H1 (cell line): ENCODE measurements at regions not wholly inside any gene's neighbourhood (a gene's known extent, or its start where the extent isn't known, plus 50 kb on each side); places are given as distances from the start of the nearest gene placed in this dataset.

Experiments used
- CTCF ChIA-PET: fragments of 300-600 bp; sonication (Branson Sonifier 250); formaldehyde crosslinking; loops from one replicate; lab custom pipeline; 2021; ENCODE audit not compliant: partially characterized antibody; lab: Charles Lee
- POLR2A ChIA-PET: fragments of 300-600 bp; sonication (Branson Sonifier 250); formaldehyde crosslinking; loops from one replicate; lab custom pipeline; 2021; ENCODE audit warnings: inconsistent platforms; ENCODE audit not compliant: partially characterized antibody; lab: Charles Lee
- DNase-seq, 2 experiments: peaks; one replicate each; pipeline versions ENCODE4 v3.0.0 to v3.0.0-alpha.2; 2010 to 2022; ENCODE audit warnings: low spot score in 2 of 2, low read depth in 1 of 2, mixed read lengths in 1 of 2
- FAIRE-seq: peaks from 2 replicates; lab custom pipeline; 2011; peaks lifted over from hg19 to GRCh38; lab: Jason Lieb, UNC
- H2AFZ ChIP-seq: 2 replicates; pipeline ENCODE4 v1.8.1; 2012; ENCODE audit warnings: low read length, inconsistent platforms
- H2AK5ac ChIP-seq: 2 replicates; pipeline ENCODE4 v1.6.1; 2013; ENCODE audit warnings: low read depth, low read length
- H2BK120ac ChIP-seq: replicated peaks from 2 replicates; pipeline ENCODE3; 2013; ENCODE audit warnings: low read depth, low read length, inconsistent platforms
- H2BK12ac ChIP-seq: 2 replicates; pipeline ENCODE4 v1.6.1; 2013; ENCODE audit warnings: low read depth, low read length
- H2BK15ac ChIP-seq: 2 replicates; pipeline ENCODE4 v1.6.1; 2013; ENCODE audit warnings: low read length
- H2BK20ac ChIP-seq: 2 replicates; pipeline ENCODE4 v1.6.1; 2013; ENCODE audit warnings: low read length
- H2BK5ac ChIP-seq: 2 replicates; pipeline ENCODE4 v1.6.1; 2013; ENCODE audit warnings: low read depth, low read length
- H3K14ac ChIP-seq: 2 replicates; pipeline ENCODE4 v1.6.1; 2013; ENCODE audit warnings: inconsistent platforms; ENCODE audit not compliant: insufficient read length
- H3K18ac ChIP-seq: 2 replicates; pipeline ENCODE4 v1.6.1; 2013; ENCODE audit warnings: low read length; ENCODE audit errors: extremely low read depth
- H3K23ac ChIP-seq: 2 replicates; pipeline ENCODE4 v1.6.1; 2013; ENCODE audit warnings: inconsistent platforms; ENCODE audit not compliant: insufficient read length
- H3K23me2 ChIP-seq: 2 replicates; pipeline ENCODE4 v1.6.1; 2013; ENCODE audit warnings: low read depth, low read length
- H3K27ac ChIP-seq: 2 replicates; pipeline ENCODE4 v1.6.1; 2011; ENCODE audit warnings: low read depth, low read length, inconsistent platforms
- H3K27me3 ChIP-seq, 4 experiments: replicated peaks in 1 of 4; 1 replicate in 1 of 4; 2 replicates in 3 of 4; pipeline versions ENCODE4 v1.6.1 to v1.8.1; 2011 to 2013; ENCODE audit warnings: low read length in 3 of 4, mild to moderate bottlenecking in 3 of 4, inconsistent platforms in 2 of 4, mixed read lengths in 2 of 4, moderate library complexity in 1 of 4; ENCODE audit not compliant: control insufficient read depth in 3 of 4, insufficient read depth in 3 of 4; ENCODE audit errors: extremely low read depth in 1 of 4
- H3K36me3 ChIP-seq, 4 experiments: 2 replicates each; pipeline versions ENCODE4 v1.6.1 to v1.8.1; 2011 to 2013; ENCODE audit warnings: mild to moderate bottlenecking in 4 of 4, low read length in 3 of 4, moderate library complexity in 2 of 4, control low read depth in 1 of 4, inconsistent platforms in 1 of 4; ENCODE audit not compliant: insufficient read depth in 4 of 4, control insufficient read depth in 2 of 4
- H3K4ac ChIP-seq: replicated peaks from 2 replicates; pipeline ENCODE3; 2013; ENCODE audit warnings: low read length, low read depth, mixed read lengths, inconsistent platforms; ENCODE audit not compliant: insufficient read length
- H3K4me1 ChIP-seq, 4 experiments: replicated peaks in 1 of 4; 1 replicate in 1 of 4; 2 replicates in 3 of 4; pipeline versions ENCODE4 v1.6.1 to v1.8.1; 2011 to 2013; ENCODE audit warnings: low read length in 3 of 4, inconsistent platforms in 2 of 4, mixed read lengths in 1 of 4; ENCODE audit not compliant: insufficient read depth in 4 of 4, control insufficient read depth in 3 of 4
- H3K4me2 ChIP-seq, 2 experiments: 2 replicates each; pipeline versions ENCODE4 v1.6.1 to v1.8.1; 2011 to 2013; ENCODE audit warnings: low read depth in 2 of 2, low read length in 2 of 2, control low read depth in 1 of 2, inconsistent platforms in 1 of 2, mild to moderate bottlenecking in 1 of 2; ENCODE audit not compliant: insufficient read depth in 1 of 2
- H3K4me3 ChIP-seq, 4 experiments: fragments of 200-600, 300-600 bp in 1 of 4; sonication (generic), shearing (Covaris generic), sonication (Bioruptor Twin) in 1 of 4; 2 replicates each; pipeline versions ENCODE4 v1.5.1 to v1.8.1; 2011 to 2016; ENCODE audit warnings: low read length in 4 of 4, low read depth in 3 of 4, control low read depth in 2 of 4, inconsistent platforms in 2 of 4, mild to moderate bottlenecking in 2 of 4, mixed read lengths in 1 of 4, moderate library complexity in 1 of 4; ENCODE audit not compliant: insufficient read depth in 2 of 4; ENCODE audit errors: extremely low read depth in 1 of 4
- H3K56ac ChIP-seq: replicated peaks from 2 replicates; pipeline ENCODE3; 2013; ENCODE audit warnings: low read depth, mild to moderate bottlenecking, mixed read lengths, low read length, inconsistent platforms; ENCODE audit not compliant: insufficient read length
- H3K79me1 ChIP-seq: 2 replicates; pipeline ENCODE4 v1.6.1; 2013; ENCODE audit warnings: low read depth, low read length, control low read depth
- H3K79me2 ChIP-seq, 2 experiments: 2 replicates each; pipeline versions ENCODE4 v1.6.1 to v1.8.1; 2012 to 2013; ENCODE audit warnings: low read length in 2 of 2, mild to moderate bottlenecking in 2 of 2, inconsistent platforms in 1 of 2; ENCODE audit not compliant: insufficient read depth in 2 of 2, control insufficient read depth in 1 of 2
- H3K9ac ChIP-seq, 4 experiments: replicated peaks in 1 of 4; 1 replicate in 1 of 4; 2 replicates in 3 of 4; pipeline versions ENCODE4 v1.6.1 to v1.8.1; 2011 to 2013; ENCODE audit warnings: low read depth in 3 of 4, low read length in 3 of 4, control low read depth in 2 of 4, mild to moderate bottlenecking in 2 of 4, moderate library complexity in 2 of 4, inconsistent platforms in 1 of 4; ENCODE audit errors: extremely low read depth in 1 of 4
- H3K9me3 ChIP-seq, 2 experiments: 2 replicates each; pipeline versions ENCODE4 v1.6.1 to v1.8.1; 2012 to 2013; ENCODE audit warnings: mild to moderate bottlenecking in 2 of 2, moderate library complexity in 2 of 2, control low read depth in 1 of 2, inconsistent platforms in 1 of 2, low read depth in 1 of 2, low read length in 1 of 2, mixed read lengths in 1 of 2; ENCODE audit not compliant: insufficient read depth in 2 of 2
- H4K20me1 ChIP-seq, 2 experiments: replicated peaks in 1 of 2; 2 replicates each; pipeline versions ENCODE3 to v1.8.1; 2011 to 2013; ENCODE audit warnings: inconsistent platforms in 2 of 2, low read length in 2 of 2, mild to moderate bottlenecking in 1 of 2; ENCODE audit not compliant: insufficient read depth in 2 of 2, control insufficient read depth in 1 of 2
- H4K5ac ChIP-seq: 2 replicates; pipeline ENCODE4 v1.6.1; 2013; ENCODE audit warnings: low read length, low read depth, mixed read lengths, inconsistent platforms; ENCODE audit not compliant: insufficient read length
- H4K8ac ChIP-seq: 2 replicates; pipeline ENCODE4 v1.8.0; 2013; ENCODE audit warnings: mild to moderate bottlenecking, moderate library complexity, low read length, inconsistent platforms; ENCODE audit not compliant: insufficient read depth; ENCODE audit errors: extremely low read depth
- H4K91ac ChIP-seq: replicated peaks from 2 replicates; pipeline ENCODE3; 2013; ENCODE audit warnings: low read length, mixed read lengths, inconsistent platforms; ENCODE audit not compliant: insufficient read length
- BCL11A ChIP-seq, 2 experiments: IDR thresholded peaks; one replicate each; pipeline ENCODE4 v1.6.1; 2011; ENCODE audit warnings: low read depth in 2 of 2, low read length in 2 of 2, mild to moderate bottlenecking in 2 of 2
- CEBPB ChIP-seq: IDR thresholded peaks from 2 replicates; pipeline ENCODE4 v1.6.1; 2012; ENCODE audit warnings: low read depth, low read length
- CHD2 ChIP-seq: IDR thresholded peaks from 2 replicates; pipeline ENCODE4 v1.6.1; 2012; ENCODE audit warnings: low read length, improper control_type of control experiment
- GTF2F1 ChIP-seq: IDR thresholded peaks from 2 replicates; pipeline ENCODE4 v1.6.1; 2012; ENCODE audit warnings: low read depth, low read length, improper control_type of control experiment, borderline replicate concordance
- KDM1A ChIP-seq: fragments of 200-600, 300-600 bp; sonication (generic); IDR thresholded peaks from 2 replicates; pipeline ENCODE4 v1.7.1; 2016; ENCODE audit warnings: mild to moderate bottlenecking, low read length, borderline replicate concordance
- RFX5 ChIP-seq: IDR thresholded peaks from 2 replicates; pipeline ENCODE4 v1.6.1; 2011; ENCODE audit warnings: low read depth, low read length, improper control_type of control experiment, borderline replicate concordance
- SAP30 ChIP-seq: fragments of 300-600 bp; sonication (generic); IDR thresholded peaks from 2 replicates; pipeline ENCODE4 v1.7.1; 2012; ENCODE audit warnings: low read length, moderate library complexity, mild to moderate bottlenecking, inconsistent platforms; ENCODE audit not compliant: insufficient read depth, insufficient replicate concordance
- TAF7 ChIP-seq: optimal IDR thresholded peaks from 2 replicates; pipeline ENCODE3; 2011; ENCODE audit warnings: low read depth, mild to moderate bottlenecking, inconsistent platforms, low read length, moderate library complexity, borderline replicate concordance
- WGBS, 2 experiments: shearing (Covaris generic) in 1 of 2; methylation state at CpG; one replicate each; pipeline versions ENCODE4 v1.1.6 to v1.1.7; 2013 to 2015; ENCODE audit warnings: low lambda C conversion rate in 2 of 2, mixed read lengths in 2 of 2, inconsistent platforms in 1 of 2, low coverage in 1 of 2, missing lambda C conversion rate in 1 of 2; ENCODE audit not compliant: insufficient replicate concordance in 2 of 2, insufficient coverage in 1 of 2, insufficient read length in 1 of 2; ENCODE audit errors: extremely low coverage in 1 of 2, missing lambda C conversion rate in 1 of 2; 5-methylcytosine and 5-hydroxymethylcytosine counted together
- TF ChIP-seq, protein P1 (sequence below): IDR thresholded peaks from 2 replicates; pipeline ENCODE4 v1.6.1; 2012; ENCODE audit warnings: low read length, inconsistent platforms
- TF ChIP-seq, protein P2 (sequence below): IDR thresholded peaks from 2 replicates; pipeline ENCODE4 v1.6.1; 2012; ENCODE audit warnings: inconsistent platforms

DNA sequence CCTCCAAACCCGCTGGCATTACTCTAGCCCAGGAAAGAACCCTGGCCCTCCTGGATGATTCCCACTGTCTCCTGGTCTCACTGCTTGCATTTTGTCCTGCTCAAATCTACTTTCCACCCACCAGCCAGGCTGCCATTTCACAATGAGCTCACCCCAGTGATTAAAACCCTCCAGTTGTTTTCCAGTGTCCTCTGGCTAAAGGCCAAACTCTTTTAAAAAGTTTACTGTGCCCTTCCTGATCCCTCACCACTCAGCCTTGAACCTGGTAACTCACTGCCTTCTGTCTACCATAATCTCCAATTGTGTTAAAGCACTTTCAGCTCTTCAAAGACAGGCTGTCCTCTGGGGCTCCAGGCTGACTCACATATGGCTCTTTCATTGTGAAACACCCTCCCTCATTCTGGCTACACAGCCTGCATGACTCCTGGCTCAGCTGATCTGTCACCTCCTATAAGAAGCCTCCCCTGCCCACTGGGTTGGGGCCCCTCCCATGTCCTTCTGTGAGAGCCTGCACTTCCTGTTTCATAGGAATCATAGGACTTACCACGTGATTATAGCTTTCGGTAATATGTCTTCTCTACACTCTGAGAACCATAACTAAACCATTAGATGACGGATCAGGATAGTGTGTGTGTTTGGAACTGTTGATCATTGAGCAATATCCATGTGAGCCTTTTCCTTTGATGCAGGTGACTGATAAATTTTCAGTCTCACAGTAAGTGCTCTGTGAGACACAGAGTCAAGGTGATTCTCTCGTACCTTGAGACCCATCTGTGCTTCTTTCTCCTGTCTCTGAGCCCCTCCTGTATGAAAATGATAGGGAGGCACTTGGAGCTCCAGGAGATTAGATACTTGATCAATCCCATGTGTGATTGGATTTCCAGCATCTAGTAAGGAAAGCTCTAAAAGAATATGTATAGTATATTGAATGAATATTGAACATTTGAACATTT, 590.8 kb upstream of the ID2 start:
- ChIA-PET POLR2A (interaction anchor here (0.6 kb wide), 1 partner anchor 206 kb away, joined by 3 read pairs; no protein-coding TSS in a partner anchor), CTCF (interaction anchor here (0.6 to 1.0 kb wide), 3 partner anchors 86 to 151 kb away, joined by 3 to 5 read pairs (median 4); no protein-coding TSS in a partner anchor)
- DNase-seq, result no peak
- Histone ChIP-seq H3K79me1 (no peaks in the 10 kb centered on the region; the same call in 1 of the 2 replicates), H2BK15ac (no peak overlapping the region), H3K14ac (no peak overlapping the region), H3K4me3 (no peak overlapping the region), H3K4me2 (no peak overlapping the region), H2BK20ac (no peak overlapping the region), H3K23ac (no peak overlapping the region), H3K18ac (no peak overlapping the region), H4K8ac (no peak overlapping the region), H3K9me3 (no peaks in the 10 kb centered on the region), H2AFZ (no peak overlapping the region), H3K4me1 (peaks cover 0 to 3% (median 0%) of the 10 kb centered on the region in 4 experiments; a peak in 2 of 7 replicates), H3K27me3 (no peaks in the 10 kb centered on the region), H3K56ac (no peak overlapping the region), H2BK12ac (no peak overlapping the region), H3K4ac (no peak overlapping the region), H4K91ac (no peak overlapping the region), H4K5ac (no peak overlapping the region), H2AK5ac (no peak overlapping the region), H3K27ac (no peak overlapping the region), H3K79me2 (no peaks in the 10 kb centered on the region), H3K23me2 (no peaks in the 10 kb centered on the region), H2BK120ac (no peak overlapping the region), H2BK5ac (no peak overlapping the region), H3K36me3 (no peaks in the 10 kb centered on the region), H4K20me1 (no peaks in the 10 kb centered on the region), H3K9ac (no peak overlapping the region)
- FAIRE-seq, result no peak
- WGBS, 2 experiments, result 77% methylated on average over 5 of the region's 5 CpGs; no CpG with 5 or more reads in 1 of the 2 experiments
- TF ChIP-seq CEBPB (no peak), BCL11A (IDR thresholded peaks at IDR 0.05; ENCODE audit: low read depth in 2 of 2, low read length in 2 of 2) (no peak), TAF7 (no peak), RFX5 (no peak), GTF2F1 (no peak), KDM1A (no peak), SAP30 (no peak), CHD2 (no peak)
- TF ChIP-seq, protein P1, sequence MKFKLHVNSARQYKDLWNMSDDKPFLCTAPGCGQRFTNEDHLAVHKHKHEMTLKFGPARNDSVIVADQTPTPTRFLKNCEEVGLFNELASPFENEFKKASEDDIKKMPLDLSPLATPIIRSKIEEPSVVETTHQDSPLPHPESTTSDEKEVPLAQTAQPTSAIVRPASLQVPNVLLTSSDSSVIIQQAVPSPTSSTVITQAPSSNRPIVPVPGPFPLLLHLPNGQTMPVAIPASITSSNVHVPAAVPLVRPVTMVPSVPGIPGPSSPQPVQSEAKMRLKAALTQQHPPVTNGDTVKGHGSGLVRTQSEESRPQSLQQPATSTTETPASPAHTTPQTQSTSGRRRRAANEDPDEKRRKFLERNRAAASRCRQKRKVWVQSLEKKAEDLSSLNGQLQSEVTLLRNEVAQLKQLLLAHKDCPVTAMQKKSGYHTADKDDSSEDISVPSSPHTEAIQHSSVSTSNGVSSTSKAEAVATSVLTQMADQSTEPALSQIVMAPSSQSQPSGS, result no peak
- TF ChIP-seq, protein P2, sequence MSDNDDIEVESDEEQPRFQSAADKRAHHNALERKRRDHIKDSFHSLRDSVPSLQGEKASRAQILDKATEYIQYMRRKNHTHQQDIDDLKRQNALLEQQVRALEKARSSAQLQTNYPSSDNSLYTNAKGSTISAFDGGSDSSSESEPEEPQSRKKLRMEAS, result no peak
